Bone marrow (tissue), 2 donors: ENCODE measurements at regions not wholly inside any gene's neighbourhood (a gene's known extent, or its start where the extent isn't known, plus 50 kb on each side); places are given as distances from the start of the nearest gene placed in this dataset.
"Not testable (repeated sequence)": the region's sequence is repeated elsewhere in the genome, so short reads cannot be mapped to it uniquely, and the experiment has no call there.

Experiments used
- DNase-seq, 2 donors: peaks; one replicate each; lab custom pipeline; 2025; lab: John Stamatoyannopoulos, UW

- no peak for DNase-seq
These were observed 70.6 kb downstream of the RSL24D1 start for GRCh38 chr15:55126111-55126510.

- no peak for DNase-seq
These were observed 72.1 kb downstream of the RSL24D1 start for GRCh38 chr15:55124616-55125015.

- DNase-seq, result no peak
These were observed 78.3 kb downstream of the RSL24D1 start for GRCh38 chr15:55118344-55118870.

GRCh38 chr15:55116636-55117035 lies 80.1 kb downstream of the RSL24D1 start:
- no peak for DNase-seq

- no peak for DNase-seq
These were observed 83.0 kb downstream of the RSL24D1 start for GRCh38 chr15:55113736-55114135.

- no peak for DNase-seq
These were observed 84.0 kb downstream of the RSL24D1 start for GRCh38 chr15:55112706-55113105.

- no peak for DNase-seq
These were observed 86.3 kb downstream of the RSL24D1 start for GRCh38 chr15:55110446-55110845.

- DNase-seq, result peak; percentile 14 to 66
These were observed 87.8 kb downstream of the RSL24D1 start for GRCh38 chr15:55108858-55109518.

GRCh38 chr15:55108448-55108847 lies 88.3 kb downstream of the RSL24D1 start:
- no peak for DNase-seq

- DNase-seq, result no peak
These were observed 90.6 kb downstream of the RSL24D1 start for GRCh38 chr15:55106155-55106554.

GRCh38 chr15:55094136-55094535 lies 102.6 kb downstream of the RSL24D1 start:
- no peak for DNase-seq

GRCh38 chr15:55088207-55088606 lies 108.5 kb downstream of the RSL24D1 start:
- DNase-seq, result no peak

- no peak for DNase-seq
These were observed 112.1 kb downstream of the RSL24D1 start for GRCh38 chr15:55084673-55085072.

- DNase-seq, result no peak
These were observed 112.5 kb downstream of the RSL24D1 start for GRCh38 chr15:55084216-55084615.

- peak in 1 of 2 donors; percentile 3 for DNase-seq
These were observed 119.7 kb downstream of the RSL24D1 start for GRCh38 chr15:55077052-55077451.

- no peak for DNase-seq
These were observed 122.3 kb downstream of the RSL24D1 start for GRCh38 chr15:55074431-55074830.

- not testable (repeated sequence) for DNase-seq
These were observed 132.8 kb downstream of the RSL24D1 start for GRCh38 chr15:55063970-55064369.

GRCh38 chr15:55060836-55061235 lies 135.9 kb downstream of the RSL24D1 start:
- no peak for DNase-seq

GRCh38 chr15:55056500-55056899 lies 140.2 kb downstream of the RSL24D1 start:
- no peak for DNase-seq

GRCh38 chr15:55044162-55044561 lies 152.6 kb downstream of the RSL24D1 start:
- DNase-seq, result no peak

GRCh38 chr15:55037071-55037470 lies 159.7 kb downstream of the RSL24D1 start:
- no peak for DNase-seq

- DNase-seq, result no peak
These were observed 161.0 kb downstream of the RSL24D1 start for GRCh38 chr15:55035749-55036148.

- DNase-seq, result no peak
These were observed 163.2 kb downstream of the RSL24D1 start for GRCh38 chr15:55033574-55033973.

GRCh38 chr15:55031727-55032126 lies 165.0 kb downstream of the RSL24D1 start:
- no peak for DNase-seq
